Adipocyte (in vitro differentiated cells): ENCODE measurements at regions not wholly inside any gene's neighbourhood (a gene's known extent, or its start where the extent isn't known, plus 50 kb on each side); places are given as distances from the start of the nearest gene placed in this dataset.

Experiments used
- DNase-seq: peaks from one replicate; pipeline ENCODE4 v3.0.0-alpha.2; 2015; ENCODE audit warnings: low read depth
- H3K27me3 ChIP-seq: replicated peaks from 2 replicates; pipeline ENCODE4 v1.7.0; 2013; ENCODE audit warnings: mild to moderate bottlenecking, low read length, moderate library complexity; ENCODE audit not compliant: control insufficient read depth, insufficient read depth
- H3K36me3 ChIP-seq: 2 replicates; pipeline ENCODE4 v1.7.0; 2013; ENCODE audit warnings: low read length, mild to moderate bottlenecking, moderate library complexity; ENCODE audit not compliant: control insufficient read depth, insufficient read depth, severe bottlenecking
- H3K4me1 ChIP-seq: 2 replicates; pipeline ENCODE4 v1.7.0; 2013; ENCODE audit warnings: mild to moderate bottlenecking, low read length, moderate library complexity; ENCODE audit not compliant: control insufficient read depth, insufficient read depth
- H3K4me3 ChIP-seq: 2 replicates; pipeline ENCODE4 v1.7.0; 2013; ENCODE audit warnings: mild to moderate bottlenecking, low read length, moderate library complexity
- H3K9ac ChIP-seq: 2 replicates; pipeline ENCODE4 v1.7.0; 2013; ENCODE audit warnings: mild to moderate bottlenecking, low read length, moderate library complexity
- H3K9me3 ChIP-seq: 2 replicates; pipeline ENCODE4 v1.7.0; 2013; ENCODE audit warnings: mild to moderate bottlenecking, low read length, moderate library complexity; ENCODE audit not compliant: control insufficient read depth

DNA sequence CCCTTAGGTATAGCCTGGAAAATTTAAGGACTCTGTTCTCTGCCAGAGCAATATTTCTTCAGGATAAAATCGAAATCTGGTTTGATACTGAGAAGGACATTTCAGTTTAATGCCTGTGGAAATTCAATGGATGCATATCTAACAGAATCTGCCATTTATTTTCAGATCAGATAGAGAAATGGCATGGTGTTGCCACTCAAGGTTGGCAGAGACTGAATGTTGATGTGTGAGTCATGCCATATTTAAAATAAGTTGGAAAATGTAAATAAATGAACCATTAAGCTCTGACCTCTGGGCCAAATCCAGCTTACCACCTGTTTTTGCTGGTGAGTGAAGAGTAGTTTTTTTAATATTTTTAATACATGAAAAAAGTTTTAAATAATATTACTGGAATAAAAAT, 594.6 kb downstream of the DOK5 start:
- no peak overlapping the region for H3K4me3 ChIP-seq
- no peak for DNase-seq
- H3K27me3 ChIP-seq = no peaks in the 10 kb centered on the region
- peaks cover 4% of the 10 kb centered on the region for H3K9me3 ChIP-seq
- H3K36me3 ChIP-seq = no peaks in the 10 kb centered on the region
- no peaks in the 10 kb centered on the region for H3K4me1 ChIP-seq
- H3K9ac ChIP-seq = no peak overlapping the region

DNA sequence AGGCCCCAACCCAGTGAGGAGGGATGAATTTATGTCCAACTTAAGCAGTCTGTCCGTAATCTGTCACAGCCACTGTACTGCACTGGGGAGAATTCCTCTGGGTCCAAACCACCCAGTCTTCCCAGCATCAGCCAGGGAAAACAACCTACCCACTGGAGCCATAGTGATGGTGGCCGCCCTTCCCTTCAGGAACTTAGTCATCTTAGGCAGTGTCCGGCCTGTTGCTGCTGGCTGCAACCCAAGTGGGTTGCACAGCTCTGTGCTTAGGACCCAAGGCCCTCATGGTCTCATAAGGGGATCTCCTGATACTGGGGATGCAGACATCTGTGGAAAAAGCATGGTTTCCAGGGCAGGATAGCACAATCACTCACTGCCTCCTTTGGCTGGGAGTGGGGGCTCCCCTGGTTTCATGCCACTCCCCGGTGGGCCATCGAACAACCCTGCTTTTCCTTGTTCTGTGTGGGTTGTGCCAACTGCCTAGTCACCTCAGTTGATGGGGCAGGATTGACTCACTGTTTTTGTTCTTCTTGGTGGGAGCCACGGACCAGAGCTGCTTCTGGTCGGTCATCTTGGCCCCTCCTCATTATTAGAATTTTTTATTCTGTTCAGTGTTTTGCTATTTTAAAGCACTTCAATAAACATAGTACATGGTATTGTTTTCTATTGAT, 591.9 kb downstream of the DOK5 start:
- no peak for DNase-seq
- Histone ChIP-seq H3K4me1 (no peaks in the 10 kb centered on the region), H3K9me3 (peaks cover 8% of the 10 kb centered on the region), H3K4me3 (no peak overlapping the region), H3K27me3 (no peaks in the 10 kb centered on the region), H3K36me3 (no peaks in the 10 kb centered on the region), H3K9ac (no peak overlapping the region)

DNA sequence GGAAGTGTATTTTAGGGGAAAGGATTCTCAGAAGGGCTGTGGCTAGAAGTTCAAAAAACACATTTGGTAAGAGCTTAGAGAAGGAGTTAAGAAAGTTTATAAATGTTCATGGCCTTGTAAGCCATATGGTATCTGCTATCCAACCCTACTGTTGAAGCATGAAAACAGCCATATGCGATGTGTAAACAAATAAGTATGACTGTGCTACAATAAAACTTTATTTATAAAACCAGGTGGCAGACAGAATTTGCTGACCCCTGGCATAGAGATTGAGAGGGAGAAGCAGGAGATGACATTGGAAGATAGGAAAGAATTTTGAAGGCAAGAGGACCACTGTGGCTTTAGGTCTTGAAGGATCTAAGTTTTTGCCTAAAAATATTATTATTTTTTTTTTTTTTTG, 583.5 kb downstream of the DOK5 start:
- Histone ChIP-seq H3K9me3 (no peaks in the 10 kb centered on the region), H3K4me1 (no peaks in the 10 kb centered on the region), H3K27me3 (no peaks in the 10 kb centered on the region), H3K4me3 (no peak overlapping the region), H3K9ac (no peak overlapping the region), H3K36me3 (no peaks in the 10 kb centered on the region)
- no peak for DNase-seq

DNA sequence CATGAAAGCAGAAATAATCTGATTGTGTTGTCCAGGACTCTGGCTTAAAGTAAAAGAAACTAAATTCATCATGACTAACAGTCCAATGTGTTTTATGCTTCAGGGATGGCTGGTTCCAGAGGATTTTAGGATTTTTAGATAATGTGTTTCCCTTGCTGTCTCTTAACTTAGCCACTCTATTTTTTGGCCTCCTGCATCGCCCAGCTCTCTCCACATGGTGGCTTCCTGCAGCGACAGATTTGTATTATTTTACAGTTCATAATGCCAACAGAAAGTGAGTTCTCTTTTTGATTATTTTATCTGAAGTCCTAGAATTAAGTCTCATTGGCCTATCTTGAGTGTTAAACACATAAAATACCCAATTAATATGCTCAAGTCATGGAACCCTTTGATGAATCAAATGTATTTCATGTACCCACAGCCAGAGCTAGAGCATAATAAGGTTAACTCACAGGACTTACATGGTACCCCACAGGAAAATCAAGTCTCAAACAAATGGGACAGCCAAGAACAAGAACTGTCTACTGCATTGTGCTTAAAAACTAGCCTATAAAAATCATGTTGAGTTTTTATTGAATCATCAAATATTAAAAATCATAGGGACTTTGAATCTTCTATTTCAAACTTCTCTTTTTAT, 582.5 kb downstream of the DOK5 start:
- H3K9ac ChIP-seq = no peak overlapping the region
- H3K36me3 ChIP-seq = no peaks in the 10 kb centered on the region
- no peaks in the 10 kb centered on the region for H3K27me3 ChIP-seq
- no peak for DNase-seq
- no peaks in the 10 kb centered on the region for H3K4me1 ChIP-seq
- H3K4me3 ChIP-seq = no peak overlapping the region
- H3K9me3 ChIP-seq = no peaks in the 10 kb centered on the region

DNA sequence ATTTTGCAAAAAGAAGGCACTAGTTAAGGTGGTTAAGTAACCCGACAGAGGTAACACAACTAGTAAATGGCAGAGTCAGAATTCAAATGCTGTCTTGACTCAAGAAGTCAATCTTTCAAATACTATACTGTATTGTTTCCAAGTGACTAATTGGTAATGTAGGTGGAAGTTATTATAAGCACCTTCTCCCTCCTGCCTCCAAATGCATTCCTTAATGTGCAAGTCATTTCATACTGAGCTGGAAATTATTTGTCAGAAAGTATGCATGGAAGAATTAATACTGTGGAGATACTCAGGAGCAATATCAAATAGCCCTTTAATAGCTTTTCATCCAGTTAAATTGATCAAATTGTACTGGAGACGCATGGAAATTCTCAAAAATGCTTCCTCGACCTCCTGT, 579.1 kb downstream of the DOK5 start:
- no peak for DNase-seq
- H3K4me3 ChIP-seq = no peak overlapping the region

DNA sequence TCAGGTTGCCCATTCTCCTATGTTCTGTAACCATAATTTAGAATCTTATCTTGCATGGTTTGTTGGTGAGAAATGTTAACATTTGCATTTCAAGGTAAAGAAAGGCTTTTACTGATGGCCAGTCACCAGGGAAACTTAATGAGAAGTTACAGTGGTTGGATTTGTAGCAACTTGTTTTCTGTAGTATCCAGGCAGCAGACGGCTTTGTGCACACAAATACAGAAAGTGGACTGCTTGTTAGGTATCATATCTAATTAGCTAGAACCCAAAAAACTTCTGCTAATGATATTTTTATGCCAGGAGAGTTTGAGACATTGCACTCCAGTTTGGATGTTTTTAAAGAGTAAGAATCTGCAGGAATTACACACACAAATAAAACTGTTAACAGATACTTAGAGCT, 578.0 kb downstream of the DOK5 start:
- Histone ChIP-seq H3K9me3 (no peaks in the 10 kb centered on the region), H3K27me3 (no peaks in the 10 kb centered on the region), H3K4me3 (no peak overlapping the region), H3K4me1 (no peaks in the 10 kb centered on the region), H3K36me3 (no peaks in the 10 kb centered on the region), H3K9ac (no peak overlapping the region)
- DNase-seq = no peak

More for the DNA sequence above, 579.1 kb downstream of the DOK5 start:
- no peaks in the 10 kb centered on the region for H3K36me3 ChIP-seq
- no peaks in the 10 kb centered on the region for H3K9me3 ChIP-seq
- H3K4me1 ChIP-seq = no peaks in the 10 kb centered on the region
- no peaks in the 10 kb centered on the region for H3K27me3 ChIP-seq
- no peak overlapping the region for H3K9ac ChIP-seq

DNA sequence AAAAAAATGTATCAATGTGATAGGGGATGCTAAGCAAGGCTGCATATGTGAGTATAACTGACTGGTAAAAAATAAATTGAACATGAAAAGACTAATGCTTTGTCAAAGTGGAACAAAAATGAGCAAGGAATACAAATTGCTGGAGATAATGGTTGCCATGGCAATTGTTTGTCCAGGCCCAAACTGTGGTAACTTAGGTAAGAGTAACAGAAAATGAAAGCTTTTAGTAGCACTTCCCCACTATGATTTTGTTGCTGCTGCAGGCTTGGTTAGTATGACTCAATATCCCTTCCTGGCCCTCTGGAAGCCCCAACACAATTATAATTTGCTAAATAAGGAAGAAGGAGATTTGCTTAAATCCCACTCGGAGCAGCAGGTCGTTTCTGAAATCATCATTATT, 577.1 kb downstream of the DOK5 start:
- no peak for DNase-seq
- no peaks in the 10 kb centered on the region for H3K36me3 ChIP-seq
- no peak overlapping the region for H3K4me3 ChIP-seq
- H3K9me3 ChIP-seq = no peaks in the 10 kb centered on the region
- H3K9ac ChIP-seq = no peak overlapping the region
- no peaks in the 10 kb centered on the region for H3K4me1 ChIP-seq
- no peaks in the 10 kb centered on the region for H3K27me3 ChIP-seq

DNA sequence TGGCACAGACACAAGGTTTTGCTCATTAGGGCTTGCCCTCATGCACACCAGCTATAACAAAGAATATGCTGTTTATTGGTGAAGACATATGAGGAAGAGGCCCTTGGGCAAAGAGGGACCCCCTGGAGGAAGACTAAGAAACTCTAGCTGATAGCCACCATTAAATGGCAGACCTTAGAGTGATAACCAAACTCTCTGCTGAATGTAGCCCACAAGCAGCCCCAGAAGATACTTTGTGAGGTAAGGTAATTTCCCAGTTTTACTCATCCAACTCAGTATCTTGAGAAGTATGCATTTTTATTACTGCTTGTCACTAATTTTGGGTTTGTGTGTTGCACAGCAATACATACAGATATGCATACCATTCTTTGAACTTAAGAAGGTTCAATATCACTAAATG, 563.3 kb downstream of the DOK5 start:
- Histone ChIP-seq H3K4me3 (no peak overlapping the region), H3K27me3 (no peaks in the 10 kb centered on the region), H3K36me3 (no peaks in the 10 kb centered on the region), H3K4me1 (no peaks in the 10 kb centered on the region), H3K9me3 (no peaks in the 10 kb centered on the region), H3K9ac (no peak overlapping the region)
- DNase-seq = no peak

DNA sequence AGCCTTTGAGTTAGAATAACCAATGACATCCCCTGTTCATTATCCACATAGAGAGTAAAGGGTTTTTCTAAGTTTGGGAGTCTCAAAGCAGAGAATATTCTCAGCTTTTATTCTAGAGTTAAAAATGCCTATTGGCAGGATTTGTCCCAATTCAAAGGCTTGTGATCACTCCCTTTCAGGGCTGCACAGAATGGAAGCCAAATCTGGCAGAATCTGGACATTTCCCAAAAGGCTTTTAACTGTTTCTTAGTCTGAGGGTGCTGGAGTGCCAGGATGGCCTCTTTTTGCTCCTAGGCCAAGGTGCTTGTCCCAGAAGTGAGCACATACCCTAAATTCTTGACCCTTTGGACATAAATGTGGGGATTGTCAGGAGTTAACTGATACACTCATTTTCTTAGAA, 556.6 kb downstream of the DOK5 start:
- no peaks in the 10 kb centered on the region for H3K4me1 ChIP-seq
- DNase-seq = no peak
- no peaks in the 10 kb centered on the region for H3K36me3 ChIP-seq
- H3K4me3 ChIP-seq = no peak overlapping the region
- H3K27me3 ChIP-seq = no peaks in the 10 kb centered on the region
- no peaks in the 10 kb centered on the region for H3K9me3 ChIP-seq
- H3K9ac ChIP-seq = no peak overlapping the region

DNA sequence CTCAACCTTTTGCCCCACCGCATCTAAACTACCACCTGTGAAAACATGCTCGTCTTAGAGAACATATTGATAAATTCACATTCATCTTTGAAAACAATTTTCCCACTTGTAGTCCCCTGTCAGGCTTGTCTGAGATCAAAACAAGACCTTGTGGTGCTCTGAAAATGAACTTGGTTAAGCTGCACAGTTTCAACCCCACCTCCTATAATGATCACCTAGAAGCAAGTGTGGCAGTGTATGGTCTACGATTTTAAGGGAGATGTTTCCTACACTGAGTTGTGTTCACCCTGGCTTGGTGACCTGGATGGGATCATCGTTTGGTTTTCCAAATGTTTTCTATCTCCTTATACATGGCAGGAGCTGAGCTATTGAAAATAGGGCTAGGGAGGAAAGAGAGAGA, 539.4 kb downstream of the DOK5 start:
- no peaks in the 10 kb centered on the region for H3K27me3 ChIP-seq
- no peaks in the 10 kb centered on the region for H3K9me3 ChIP-seq
- DNase-seq = no peak
- no peaks in the 10 kb centered on the region for H3K36me3 ChIP-seq
- H3K4me3 ChIP-seq = no peak overlapping the region
- H3K9ac ChIP-seq = no peak overlapping the region
- no peaks in the 10 kb centered on the region for H3K4me1 ChIP-seq

DNA sequence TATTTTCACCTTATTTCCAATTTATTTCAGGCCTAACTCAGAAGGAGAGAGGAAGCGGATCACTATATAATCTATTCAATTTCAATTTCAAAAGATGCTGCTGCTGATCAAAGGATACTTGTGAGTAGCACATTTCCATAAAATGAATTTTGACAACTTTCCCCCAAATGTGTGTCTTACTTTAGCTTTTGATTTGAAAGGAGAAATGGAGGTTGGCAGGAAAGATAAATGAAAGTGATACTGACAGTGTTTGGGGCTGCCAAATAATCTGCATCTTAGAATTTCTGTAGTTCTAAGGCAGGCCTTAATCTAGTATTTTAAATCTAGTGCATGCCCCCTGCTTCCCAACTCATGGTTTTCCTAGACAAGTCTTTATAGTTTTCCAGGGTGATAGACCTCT, 535.4 kb downstream of the DOK5 start:
- Histone ChIP-seq H3K36me3 (no peaks in the 10 kb centered on the region), H3K27me3 (no peaks in the 10 kb centered on the region), H3K9me3 (no peaks in the 10 kb centered on the region), H3K9ac (no peak overlapping the region), H3K4me1 (no peaks in the 10 kb centered on the region), H3K4me3 (no peak overlapping the region)
- no peak for DNase-seq

DNA sequence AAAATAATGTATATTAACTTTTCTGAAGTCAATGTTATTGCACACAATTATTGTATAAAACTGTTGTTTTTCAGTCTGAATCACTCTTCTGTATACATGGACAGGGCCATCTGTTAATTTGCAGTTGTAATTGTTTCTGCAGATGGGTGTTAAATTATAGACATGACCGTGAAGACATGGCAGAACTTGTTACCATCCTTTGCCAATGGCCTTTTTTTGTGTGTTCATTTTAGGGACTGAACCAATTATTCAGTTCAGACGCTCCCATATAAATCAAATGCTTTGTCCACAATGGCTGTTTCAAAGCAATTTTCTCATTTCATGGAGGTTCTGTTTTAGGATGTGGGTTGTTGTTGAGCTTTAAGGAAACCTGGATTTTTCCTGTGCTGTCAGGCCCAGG, 533.7 kb downstream of the DOK5 start:
- no peak for DNase-seq
- no peaks in the 10 kb centered on the region for H3K9me3 ChIP-seq
- H3K36me3 ChIP-seq = no peaks in the 10 kb centered on the region
- H3K4me3 ChIP-seq = no peak overlapping the region
- no peaks in the 10 kb centered on the region for H3K27me3 ChIP-seq
- H3K4me1 ChIP-seq = no peaks in the 10 kb centered on the region
- H3K9ac ChIP-seq = no peak overlapping the region
